CD14-positive monocyte (primary cell): ENCODE measurements at regions not wholly inside any gene's neighbourhood (a gene's known extent, or its start where the extent isn't known, plus 50 kb on each side); places are given as distances from the start of the nearest gene placed in this dataset.

Source experiments
- DNase-seq, 3 donors: peaks; one replicate each; pipeline ENCODE4 v3.0.0-alpha.2; 2011 to 2022
- H2AFZ ChIP-seq: 2 replicates; pipeline ENCODE4 v1.6.0; 2012; ENCODE audit warnings: mild to moderate bottlenecking, low read depth, low read length, inconsistent platforms; ENCODE audit not compliant: insufficient read depth, poor library complexity, severe bottlenecking
- H3K27ac ChIP-seq, 2 donors: 1 replicate in 1 of 2; 2 replicates in 1 of 2; pipeline ENCODE4 v1.5.1; 2012 to 2013; ENCODE audit warnings: low read length in 2 of 2, control low read depth in 1 of 2, inconsistent platforms in 1 of 2, low read depth in 1 of 2, mild to moderate bottlenecking in 1 of 2
- H3K27me3 ChIP-seq, 2 donors: one replicate each; pipeline versions ENCODE4 v1.6.0 to v1.6.1; 2011 to 2013; ENCODE audit warnings: low read length in 2 of 2; ENCODE audit not compliant: control insufficient read depth in 2 of 2, insufficient read depth in 2 of 2
- H3K36me3 ChIP-seq, 2 donors: replicated peaks in 1 of 2; 1 replicate in 1 of 2; 2 replicates in 1 of 2; pipeline versions ENCODE4 v1.5.1 to v1.6.1; 2012 to 2013; ENCODE audit warnings: low read length in 2 of 2, control low read depth in 1 of 2, inconsistent platforms in 1 of 2, mild to moderate bottlenecking in 1 of 2; ENCODE audit not compliant: insufficient read depth in 2 of 2, control insufficient read depth in 1 of 2
- H3K4me1 ChIP-seq, 2 donors: 1 replicate in 1 of 2; 2 replicates in 1 of 2; pipeline versions ENCODE4 v1.5.1 to v1.6.1; 2012 to 2013; ENCODE audit warnings: low read length in 2 of 2, control low read depth in 1 of 2, inconsistent platforms in 1 of 2, mild to moderate bottlenecking in 1 of 2, moderate library complexity in 1 of 2; ENCODE audit not compliant: insufficient read depth in 2 of 2, control insufficient read depth in 1 of 2
- H3K4me2 ChIP-seq: replicated peaks from 2 replicates; pipeline ENCODE3; 2012; ENCODE audit warnings: low read length, moderate library complexity, mild to moderate bottlenecking; ENCODE audit not compliant: poor library complexity, severe bottlenecking; ENCODE audit errors: extremely low read depth
- H3K4me3 ChIP-seq, 3 experiments: fragments of 200-600 bp in 1 of 3; sonication (generic) in 1 of 3; replicated peaks in 1 of 3; 1 replicate in 2 of 3; 2 replicates in 1 of 3; pipeline ENCODE4 v1.5.1; 2011 to 2013; ENCODE audit warnings: low read length in 3 of 3, mild to moderate bottlenecking in 3 of 3, control low read depth in 2 of 3, low read depth in 2 of 3, inconsistent platforms in 1 of 3, moderate library complexity in 1 of 3
- H3K79me2 ChIP-seq: 2 replicates; pipeline ENCODE4 v1.6.0; 2012; ENCODE audit warnings: mild to moderate bottlenecking, control low read depth, inconsistent platforms, low read length, moderate library complexity; ENCODE audit not compliant: insufficient read depth
- H3K9ac ChIP-seq: 2 replicates; pipeline ENCODE4 v1.6.0; 2017; ENCODE audit warnings: low read length, mild to moderate bottlenecking; ENCODE audit not compliant: insufficient read depth, poor library complexity, severe bottlenecking
- H3K9me3 ChIP-seq, 2 donors: replicated peaks in 1 of 2; 1 replicate in 1 of 2; 2 replicates in 1 of 2; pipeline versions ENCODE4 v1.5.1 to v1.6.1; 2012 to 2013; ENCODE audit warnings: low read length in 2 of 2, control low read depth in 1 of 2; ENCODE audit not compliant: control insufficient read depth in 1 of 2, insufficient read depth in 1 of 2
- H4K20me1 ChIP-seq: 2 replicates; pipeline ENCODE4 v1.6.0; 2012; ENCODE audit warnings: mild to moderate bottlenecking, low read length, control low read depth, moderate library complexity; ENCODE audit not compliant: insufficient read depth
- H3K27ac Mint-ChIP-seq, 7 donors: one replicate each; pipeline ENCODE4 v1.8.0; 2020; ENCODE audit warnings: mild to moderate bottlenecking in 7 of 7, mixed read lengths in 7 of 7, moderate library complexity in 6 of 7, inconsistent platforms in 2 of 7
- H3K27me3 Mint-ChIP-seq, 3 donors: one replicate each; pipeline ENCODE4 v1.8.0; 2021 to 2022; ENCODE audit warnings: low read depth in 3 of 3, mild to moderate bottlenecking in 3 of 3, mixed read lengths in 3 of 3, moderate library complexity in 3 of 3, inconsistent platforms in 1 of 3
- H3K36me3 Mint-ChIP-seq, 2 donors: one replicate each; pipeline ENCODE4 v1.8.0; 2020; ENCODE audit warnings: mixed read lengths in 2 of 2, inconsistent platforms in 1 of 2, mild to moderate bottlenecking in 1 of 2
- H3K4me1 Mint-ChIP-seq: one replicate; pipeline ENCODE4 v1.8.0; 2020; ENCODE audit warnings: mild to moderate bottlenecking, mixed read lengths
- H3K4me3 Mint-ChIP-seq, 2 donors: one replicate each; pipeline ENCODE4 v1.8.0; 2020; ENCODE audit warnings: mild to moderate bottlenecking in 2 of 2, mixed read lengths in 2 of 2, moderate library complexity in 1 of 2
- H3K9me3 Mint-ChIP-seq, 7 donors: one replicate each; pipeline ENCODE4 v1.8.0; 2020 to 2022; ENCODE audit warnings: mixed read lengths in 7 of 7, mild to moderate bottlenecking in 6 of 7, moderate library complexity in 6 of 7, inconsistent platforms in 2 of 7
- CTCF ChIP-seq: fragments of 200-600 bp; IDR thresholded peaks from one replicate; pipeline ENCODE4 v1.8.0; 2022; ENCODE audit warnings: antibody characterized with exemption, mild to moderate bottlenecking
- WGBS: methylation state at CpG from one replicate; pipeline ENCODE4 v1.1.5; 2013; ENCODE audit warnings: missing lambda C conversion rate; ENCODE audit not compliant: insufficient coverage; 5-methylcytosine and 5-hydroxymethylcytosine counted together
- intact Hi-C, 2 donors: fragments of 100-400 bp; cut with micrococcal nuclease; formaldehyde crosslinking; loops; one replicate each; pipeline versions ENCODE4 v1.15.0 to v1.15.1; 2023

DNA sequence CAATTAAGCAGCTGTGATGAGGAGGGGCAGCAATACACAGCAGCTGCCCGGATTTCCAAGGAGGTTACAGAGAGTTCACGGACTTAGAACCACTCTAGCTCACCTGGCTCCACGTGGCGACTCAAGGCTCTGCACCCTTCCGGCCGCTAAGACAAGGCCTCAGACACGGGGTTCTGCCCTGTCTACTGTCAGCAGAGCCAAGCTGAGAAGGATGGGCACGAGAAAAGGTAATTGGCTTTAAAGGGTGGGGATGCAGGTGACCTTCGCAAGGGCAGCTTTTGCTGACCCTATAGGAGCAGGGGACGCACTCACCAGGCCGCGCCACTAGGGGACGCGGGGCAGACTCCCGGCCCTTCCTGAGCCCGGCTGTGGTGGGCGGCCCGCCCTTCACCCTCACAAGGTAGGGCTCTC is 152.4 kb downstream of the KIF20B start:
- Histone ChIP-seq H3K9ac (no peak overlapping the region), H4K20me1 (no peaks in the 10 kb centered on the region), H3K4me2 (no peak overlapping the region), H3K79me2 (no peaks in the 10 kb centered on the region), H3K27ac (no peak overlapping the region), H3K4me1 (no peaks in the 10 kb centered on the region), H3K27me3 (no peaks in the 10 kb centered on the region), H3K4me3 (no peak overlapping the region), H2AFZ (no peak overlapping the region), H3K9me3 (peaks cover 0 to 5% of the 10 kb centered on the region in 2 donors), H3K36me3 (no peaks in the 10 kb centered on the region)
- intact Hi-C loops, result no loop called here
- peaks cover 5% of the 10 kb centered on the region for H3K4me1 Mint-ChIP-seq
- peaks cover 0 to 11% (median 3%) of the 10 kb centered on the region in 7 donors for H3K9me3 Mint-ChIP-seq
- H3K27me3 Mint-ChIP-seq, result peaks cover 0 to 3% (median 2%) of the 10 kb centered on the region in 3 donors
- 92% methylated on average over 8 of the region's 18 CpGs for WGBS
- DNase-seq, result no peak
- TF ChIP-seq CTCF, result no peak
- no peaks in the 10 kb centered on the region for H3K36me3 Mint-ChIP-seq
- no peak overlapping the region for H3K4me3 Mint-ChIP-seq
- no peak overlapping the region for H3K27ac Mint-ChIP-seq

- Histone ChIP-seq H3K36me3 (no peaks in the 10 kb centered on the region), H3K27ac (no peak overlapping the region), H3K79me2 (no peaks in the 10 kb centered on the region), H3K9me3 (peaks cover 0 to 5% of the 10 kb centered on the region in 2 donors), H2AFZ (no peak overlapping the region), H4K20me1 (no peaks in the 10 kb centered on the region), H3K9ac (no peak overlapping the region), H3K4me2 (no peak overlapping the region), H3K4me1 (peaks cover 2 to 9% of the 10 kb centered on the region in 2 donors), H3K27me3 (no peaks in the 10 kb centered on the region), H3K4me3 (no peak overlapping the region)
- peaks cover 0 to 8% (median 3%) of the 10 kb centered on the region in 7 donors for H3K9me3 Mint-ChIP-seq
- H3K36me3 Mint-ChIP-seq, result no peaks in the 10 kb centered on the region
- TF ChIP-seq CTCF, result no peak
- H3K4me1 Mint-ChIP-seq, result peaks cover 15% of the 10 kb centered on the region
- H3K4me3 Mint-ChIP-seq, result no peak overlapping the region
- intact Hi-C loops, result no loop called here
- H3K27ac Mint-ChIP-seq, result no peak overlapping the region
- WGBS, result no CpG with 5 or more reads among the region's 1 CpG
- H3K27me3 Mint-ChIP-seq, result no peaks in the 10 kb centered on the region
- no peak for DNase-seq
Measured at GRCh38 chr10:89857431-89858042, 156.1 kb downstream of the KIF20B start.
